ENCODE measurements at regions not wholly inside any gene's neighbourhood (a gene's known extent, or its start where the extent isn't known, plus 50 kb on each side); places are given as distances from the start of the nearest gene placed in this dataset.

DNA sequence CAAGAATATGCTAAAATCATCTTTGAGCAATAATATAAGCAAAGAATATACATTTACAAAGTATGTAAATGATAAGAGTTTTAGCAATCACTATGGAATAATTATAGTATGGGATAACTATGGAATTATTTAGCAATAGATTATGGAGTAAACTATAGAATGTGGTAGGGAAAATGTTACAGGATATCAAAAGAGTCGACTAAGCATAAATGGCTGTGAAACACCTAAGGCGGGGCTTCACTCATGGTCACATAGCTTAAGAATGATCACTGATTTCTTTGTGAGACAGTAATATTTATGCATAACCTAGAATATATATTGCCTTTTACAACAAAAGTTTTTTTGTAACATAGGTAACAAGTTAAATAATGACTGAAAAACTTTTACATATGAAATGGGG, 2049.7 kb downstream of the ARAP2 start:
- Histone ChIP-seq H3K4me1 (no peaks in the 10 kb centered on the region), H3K36me3 (ENCODE audit: control insufficient read depth, insufficient read depth, low read length) (no peaks in the 10 kb centered on the region), H3K27ac (no peak overlapping the region), H3K9me3 (ENCODE audit: control insufficient read depth, low read length) (no peaks in the 10 kb centered on the region), H3K27me3 (ENCODE audit: control insufficient read depth, insufficient read depth, low read length) (no peaks in the 10 kb centered on the region), H3K79me2 (no peaks in the 10 kb centered on the region), H2AFZ (no peak overlapping the region), H3K4me2 (ENCODE audit: low read length) (no peak overlapping the region), H3K9ac (no peak overlapping the region), H3K4me3 (ENCODE audit: low read depth, low read length) (no peak overlapping the region)
- TF ChIP-seq, protein P1, sequence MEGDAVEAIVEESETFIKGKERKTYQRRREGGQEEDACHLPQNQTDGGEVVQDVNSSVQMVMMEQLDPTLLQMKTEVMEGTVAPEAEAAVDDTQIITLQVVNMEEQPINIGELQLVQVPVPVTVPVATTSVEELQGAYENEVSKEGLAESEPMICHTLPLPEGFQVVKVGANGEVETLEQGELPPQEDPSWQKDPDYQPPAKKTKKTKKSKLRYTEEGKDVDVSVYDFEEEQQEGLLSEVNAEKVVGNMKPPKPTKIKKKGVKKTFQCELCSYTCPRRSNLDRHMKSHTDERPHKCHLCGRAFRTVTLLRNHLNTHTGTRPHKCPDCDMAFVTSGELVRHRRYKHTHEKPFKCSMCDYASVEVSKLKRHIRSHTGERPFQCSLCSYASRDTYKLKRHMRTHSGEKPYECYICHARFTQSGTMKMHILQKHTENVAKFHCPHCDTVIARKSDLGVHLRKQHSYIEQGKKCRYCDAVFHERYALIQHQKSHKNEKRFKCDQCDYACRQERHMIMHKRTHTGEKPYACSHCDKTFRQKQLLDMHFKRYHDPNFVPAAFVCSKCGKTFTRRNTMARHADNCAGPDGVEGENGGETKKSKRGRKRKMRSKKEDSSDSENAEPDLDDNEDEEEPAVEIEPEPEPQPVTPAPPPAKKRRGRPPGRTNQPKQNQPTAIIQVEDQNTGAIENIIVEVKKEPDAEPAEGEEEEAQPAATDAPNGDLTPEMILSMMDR (IDR thresholded peaks at IDR 0.05): no peak

DNA sequence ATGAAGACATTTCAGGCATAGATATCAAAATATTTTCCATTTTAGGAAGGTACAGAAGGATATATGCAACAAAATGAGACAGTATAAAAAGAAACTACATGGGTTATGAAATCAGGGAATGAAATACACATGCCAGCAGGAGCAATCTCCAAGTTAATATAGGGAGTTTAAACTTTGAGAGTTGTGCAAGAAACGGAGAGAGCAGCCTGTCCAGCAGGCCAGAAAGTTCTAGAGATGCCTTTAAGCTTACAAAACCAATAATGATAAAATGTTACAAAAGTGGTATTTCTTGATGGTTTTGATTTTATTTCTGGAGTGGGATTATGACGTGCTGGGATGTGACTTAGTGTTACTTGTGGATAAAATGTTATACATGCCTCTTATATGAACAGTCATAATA, 2047.9 kb downstream of the ARAP2 start:
- no peaks in the 10 kb centered on the region for H3K27me3 ChIP-seq (ENCODE audit: control insufficient read depth, insufficient read depth, low read length)
- no peaks in the 10 kb centered on the region for H3K4me1 ChIP-seq
- no peak overlapping the region for H3K9ac ChIP-seq
- H3K79me2 ChIP-seq: no peaks in the 10 kb centered on the region
- H2AFZ ChIP-seq: no peak overlapping the region
- H3K9me3 ChIP-seq (ENCODE audit: control insufficient read depth, low read length): no peaks in the 10 kb centered on the region
- TF ChIP-seq, protein P1 (IDR thresholded peaks at IDR 0.05): no peak
- no peak overlapping the region for H3K27ac ChIP-seq
- no peak overlapping the region for H3K4me3 ChIP-seq (ENCODE audit: low read depth, low read length)
- H3K4me2 ChIP-seq (ENCODE audit: low read length): no peak overlapping the region
- no peaks in the 10 kb centered on the region for H3K36me3 ChIP-seq (ENCODE audit: control insufficient read depth, insufficient read depth, low read length)

DNA sequence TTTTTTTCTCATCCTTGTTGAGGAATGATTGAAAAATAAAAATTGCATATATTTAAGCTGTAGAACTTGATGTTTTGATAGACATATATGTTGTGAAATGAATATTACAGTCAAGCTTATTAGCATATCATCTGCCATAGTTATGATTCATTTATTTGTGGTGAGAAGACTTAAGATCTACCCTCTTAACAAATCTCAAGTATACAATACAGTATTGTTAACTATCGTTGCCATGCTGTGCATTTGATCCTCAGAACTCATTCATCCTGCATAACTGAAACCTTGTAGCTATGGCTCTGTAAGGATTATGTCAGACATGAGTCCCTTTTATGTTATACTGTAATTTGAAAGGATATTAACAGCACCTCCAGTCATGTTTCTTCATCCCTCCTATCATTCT, 2045.3 kb downstream of the ARAP2 start:
- Histone ChIP-seq H3K27ac (no peak overlapping the region), H2AFZ (no peak overlapping the region), H3K4me3 (ENCODE audit: low read depth, low read length) (no peak overlapping the region), H3K36me3 (ENCODE audit: control insufficient read depth, insufficient read depth, low read length) (no peaks in the 10 kb centered on the region), H3K79me2 (no peaks in the 10 kb centered on the region), H3K4me1 (no peaks in the 10 kb centered on the region), H3K9me3 (ENCODE audit: control insufficient read depth, low read length) (no peaks in the 10 kb centered on the region), H3K27me3 (ENCODE audit: control insufficient read depth, insufficient read depth, low read length) (no peaks in the 10 kb centered on the region), H3K4me2 (ENCODE audit: low read length) (no peak overlapping the region), H3K9ac (no peak overlapping the region)
- TF ChIP-seq, protein P1 (IDR thresholded peaks at IDR 0.05): no peak

- Histone ChIP-seq H3K9me3 (ENCODE audit: control insufficient read depth, low read length) (no peaks in the 10 kb centered on the region), H3K79me2 (no peaks in the 10 kb centered on the region), H3K4me1 (no peaks in the 10 kb centered on the region), H2AFZ (no peak overlapping the region), H3K4me3 (ENCODE audit: low read depth, low read length) (no peak overlapping the region), H3K27ac (no peak overlapping the region), H3K36me3 (ENCODE audit: control insufficient read depth, insufficient read depth, low read length) (no peaks in the 10 kb centered on the region), H3K9ac (no peak overlapping the region), H3K4me2 (ENCODE audit: low read length) (no peak overlapping the region), H3K27me3 (ENCODE audit: control insufficient read depth, insufficient read depth, low read length) (no peaks in the 10 kb centered on the region)
- TF ChIP-seq, protein P1 (IDR thresholded peaks at IDR 0.05): no peak
These were observed 2043.8 kb downstream of the ARAP2 start for GRCh38 chr4:34200535-34200934.

- H3K4me1 ChIP-seq: no peaks in the 10 kb centered on the region
- no peaks in the 10 kb centered on the region for H3K36me3 ChIP-seq (ENCODE audit: control insufficient read depth, insufficient read depth, low read length)
- no peak overlapping the region for H3K9ac ChIP-seq
- TF ChIP-seq, protein P1 (IDR thresholded peaks at IDR 0.05): no peak
- H3K27ac ChIP-seq: no peak overlapping the region
- H3K4me2 ChIP-seq (ENCODE audit: low read length): no peak overlapping the region
- no peaks in the 10 kb centered on the region for H3K27me3 ChIP-seq (ENCODE audit: control insufficient read depth, insufficient read depth, low read length)
- no peak overlapping the region for H3K4me3 ChIP-seq (ENCODE audit: low read depth, low read length)
- no peak overlapping the region for H2AFZ ChIP-seq
- H3K79me2 ChIP-seq: no peaks in the 10 kb centered on the region
- no peaks in the 10 kb centered on the region for H3K9me3 ChIP-seq (ENCODE audit: control insufficient read depth, low read length)
These were observed 2042.2 kb downstream of the ARAP2 start for GRCh38 chr4:34202154-34202553.
